GM10266 (cell line): ENCODE measurements at regions not wholly inside any gene's neighbourhood (a gene's known extent, or its start where the extent isn't known, plus 50 kb on each side); places are given as distances from the start of the nearest gene placed in this dataset.

Source experiments
- DNase-seq: peaks from one replicate; pipeline ENCODE4 v3.0.0; 2012; ENCODE audit errors: extremely low spot score
- TF ChIP-seq, protein P1 (sequence below): IDR thresholded peaks from 2 replicates; pipeline ENCODE4 v1.5.1; 2012; ENCODE audit warnings: mild to moderate bottlenecking, low read depth; ENCODE audit not compliant: control insufficient read depth, insufficient read depth; ENCODE audit errors: missing control alignments

DNA sequence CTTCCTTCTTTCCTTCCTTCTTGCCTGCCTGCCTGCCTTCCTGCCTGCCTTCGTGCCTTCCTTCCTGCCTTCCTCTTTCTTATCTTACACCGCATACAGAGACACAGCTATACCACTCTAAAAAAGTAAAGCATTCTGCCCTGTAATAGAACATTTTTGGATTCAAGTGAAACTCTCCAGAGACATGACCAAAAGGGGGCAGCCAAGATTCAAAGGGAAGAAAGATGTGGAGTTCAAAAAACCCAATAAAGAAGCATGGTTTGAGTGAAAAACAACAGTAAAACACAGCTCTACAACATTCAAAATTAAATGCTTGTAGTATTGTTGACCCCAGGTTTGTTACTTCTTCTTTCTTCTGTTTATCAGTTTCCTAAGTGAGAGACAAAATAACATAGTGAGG is 914.9 kb upstream of the PCDH7 start:
- no peak for DNase-seq
- TF ChIP-seq, protein P1, sequence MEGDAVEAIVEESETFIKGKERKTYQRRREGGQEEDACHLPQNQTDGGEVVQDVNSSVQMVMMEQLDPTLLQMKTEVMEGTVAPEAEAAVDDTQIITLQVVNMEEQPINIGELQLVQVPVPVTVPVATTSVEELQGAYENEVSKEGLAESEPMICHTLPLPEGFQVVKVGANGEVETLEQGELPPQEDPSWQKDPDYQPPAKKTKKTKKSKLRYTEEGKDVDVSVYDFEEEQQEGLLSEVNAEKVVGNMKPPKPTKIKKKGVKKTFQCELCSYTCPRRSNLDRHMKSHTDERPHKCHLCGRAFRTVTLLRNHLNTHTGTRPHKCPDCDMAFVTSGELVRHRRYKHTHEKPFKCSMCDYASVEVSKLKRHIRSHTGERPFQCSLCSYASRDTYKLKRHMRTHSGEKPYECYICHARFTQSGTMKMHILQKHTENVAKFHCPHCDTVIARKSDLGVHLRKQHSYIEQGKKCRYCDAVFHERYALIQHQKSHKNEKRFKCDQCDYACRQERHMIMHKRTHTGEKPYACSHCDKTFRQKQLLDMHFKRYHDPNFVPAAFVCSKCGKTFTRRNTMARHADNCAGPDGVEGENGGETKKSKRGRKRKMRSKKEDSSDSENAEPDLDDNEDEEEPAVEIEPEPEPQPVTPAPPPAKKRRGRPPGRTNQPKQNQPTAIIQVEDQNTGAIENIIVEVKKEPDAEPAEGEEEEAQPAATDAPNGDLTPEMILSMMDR: no peak

DNA sequence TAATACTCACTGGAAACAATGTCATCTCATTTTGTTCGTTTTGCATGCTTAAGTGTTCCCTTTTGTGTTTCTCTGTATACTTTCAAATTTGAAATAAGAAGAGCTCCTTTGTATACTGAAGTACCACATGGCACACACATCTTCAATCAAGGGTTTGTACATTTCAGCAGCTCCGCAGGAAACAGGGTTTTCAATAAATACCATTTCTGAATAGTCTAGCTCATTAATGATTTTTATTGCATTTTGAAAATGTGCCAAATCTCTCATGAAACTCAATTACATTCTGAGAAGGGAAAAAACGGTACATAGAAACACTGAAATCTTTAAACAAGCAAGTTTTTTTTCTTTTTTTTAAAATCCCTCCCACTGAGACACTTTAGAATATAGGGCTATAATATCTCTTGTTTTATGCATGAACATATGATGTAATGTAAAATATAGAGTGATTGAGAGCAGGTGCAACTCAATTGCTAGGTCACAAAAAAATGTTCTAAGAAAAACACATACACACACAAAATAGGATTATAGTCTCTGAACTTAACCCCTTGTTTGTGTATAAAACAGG is 914.2 kb upstream of the PCDH7 start:
- DNase-seq: no peak

DNA sequence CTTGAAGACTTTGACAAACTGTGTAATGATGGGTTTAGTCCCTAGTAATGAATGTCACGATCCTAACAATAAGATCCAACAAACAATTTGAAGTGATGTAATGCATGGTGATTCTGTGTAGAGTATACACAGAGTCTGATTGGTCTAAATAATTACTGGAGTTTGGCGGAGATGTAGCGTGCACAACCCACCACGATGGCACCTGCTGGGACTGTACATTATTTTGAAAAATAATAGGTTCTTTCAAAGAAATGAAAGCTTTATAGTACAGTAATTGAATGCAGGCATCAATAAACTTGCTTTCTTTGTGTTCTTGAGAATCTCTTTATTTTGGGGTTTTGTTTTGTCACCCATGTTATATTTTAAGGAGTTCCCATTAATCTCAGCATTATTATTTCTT is 902.2 kb upstream of the PCDH7 start:
- no peak for DNase-seq
- TF ChIP-seq, protein P1: no peak

More for the DNA sequence above, 914.2 kb upstream of the PCDH7 start:
- TF ChIP-seq, protein P1: no peak

DNA sequence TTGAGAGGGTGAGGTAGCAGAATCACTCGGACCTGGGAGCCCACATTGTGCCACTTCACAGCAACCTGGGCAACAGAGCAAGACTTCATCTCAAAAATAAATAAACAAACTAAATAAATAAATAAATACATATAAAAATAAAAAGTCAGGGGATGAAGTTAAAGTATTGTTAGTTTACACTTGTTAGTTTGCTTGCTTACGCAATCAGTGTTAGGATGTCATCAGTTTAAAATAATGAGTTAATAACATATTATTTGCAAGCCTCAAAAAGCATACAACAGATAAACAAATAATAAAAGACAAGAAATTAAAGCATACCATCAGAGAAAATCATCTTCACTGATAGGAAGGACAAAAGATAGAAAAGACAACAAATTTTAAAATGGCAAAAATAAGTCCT is 891.1 kb upstream of the PCDH7 start:
- TF ChIP-seq, protein P1: no peak
- DNase-seq: no peak

DNA sequence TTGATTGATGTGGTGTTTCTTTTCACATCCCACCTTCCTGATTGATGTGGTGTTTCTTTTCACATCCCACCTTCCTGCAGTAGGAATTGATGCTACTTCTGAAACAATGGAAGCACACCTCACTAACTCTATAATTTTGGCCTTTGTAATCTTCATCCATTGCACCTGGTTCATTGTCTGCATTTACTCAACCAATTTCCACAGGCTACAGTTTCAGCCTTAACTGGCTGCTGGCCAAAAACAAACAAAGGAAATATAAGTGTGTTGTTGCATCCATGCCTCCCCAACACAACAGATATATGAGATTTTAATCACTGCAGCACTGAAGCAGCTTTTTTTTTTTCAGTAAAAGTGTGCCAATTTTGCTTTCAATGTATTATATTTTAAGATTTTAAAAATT is 867.6 kb upstream of the PCDH7 start:
- DNase-seq: no peak
- TF ChIP-seq, protein P1: no peak

DNA sequence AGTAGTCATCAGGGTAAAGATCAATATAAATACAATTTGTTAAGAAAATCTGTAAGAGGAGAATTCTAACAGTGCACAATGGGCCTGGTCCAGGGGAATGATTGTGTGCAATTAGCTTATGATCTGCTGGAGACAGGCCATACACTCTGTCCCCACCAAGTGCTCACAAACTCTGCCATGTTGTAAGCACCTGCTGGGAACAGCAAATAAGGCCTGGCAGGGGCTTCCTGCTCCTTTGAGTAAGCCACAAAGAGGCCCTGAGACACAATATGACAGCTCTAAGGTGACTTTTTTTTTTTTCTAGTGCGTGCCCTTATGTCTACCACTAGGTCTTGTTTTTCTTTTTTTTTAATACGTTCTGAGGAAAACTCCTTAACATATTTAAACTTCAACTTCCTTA is 866.3 kb upstream of the PCDH7 start:
- DNase-seq: no peak
- TF ChIP-seq, protein P1: no peak

DNA sequence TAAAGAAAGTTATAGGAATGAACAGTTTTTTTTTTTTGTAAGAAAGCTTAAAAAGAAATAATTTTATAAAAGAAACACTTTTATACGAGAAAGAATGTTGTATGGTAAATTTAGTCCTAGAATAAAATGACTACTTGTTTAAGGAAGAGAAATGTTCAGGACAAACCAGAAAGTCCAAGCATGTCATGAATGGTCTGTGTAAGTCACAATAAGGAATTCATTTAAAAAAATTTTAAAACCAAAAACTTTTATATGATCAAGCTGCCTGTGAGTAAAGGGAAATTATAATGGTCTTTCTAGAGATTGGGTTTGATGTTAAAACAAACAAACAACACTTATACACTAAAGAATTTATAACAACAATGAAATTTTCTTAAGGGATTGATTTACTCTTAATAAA is 858.9 kb upstream of the PCDH7 start:
- TF ChIP-seq, protein P1: no peak
- DNase-seq: no peak
